Body of pancreas (tissue), 4 donors: ENCODE measurements at regions not wholly inside any gene's neighbourhood (a gene's known extent, or its start where the extent isn't known, plus 50 kb on each side); places are given as distances from the start of the nearest gene placed in this dataset.

Experiments
- CTCF ChIP-seq, 7 experiments: fragments of 450-650 bp in 4 of 7; fragments of 200-600 bp in 3 of 7; sonication (generic) in 3 of 7; IDR thresholded peaks; one replicate each; pipeline ENCODE4 v1.5.1; 2016 to 2019; ENCODE audit warnings: antibody characterized with exemption in 7 of 7
- POLR2A ChIP-seq, 3 donors: fragments of 450-650 bp; IDR thresholded peaks; one replicate each; pipeline ENCODE4 v1.6.1; 2016; ENCODE audit warnings: antibody characterized with exemption in 3 of 3, mild to moderate bottlenecking in 2 of 3

GRCh38 chr5:9905661-9906060 is 275.5 kb upstream of the TAS2R1 start:
- TF ChIP-seq CTCF (IDR thresholded peaks at IDR 0.05) (no peak), POLR2A (IDR thresholded peaks at IDR 0.05) (no peak)
